Aorta (tissue), 5 donors: ENCODE measurements at regions not wholly inside any gene's neighbourhood (a gene's known extent, or its start where the extent isn't known, plus 50 kb on each side); places are given as distances from the start of the nearest gene placed in this dataset.
A peak's percentile ranks its signal among the peaks of the same experiment; 100 is the strongest.
"Not testable (repeated sequence)": the region's sequence is repeated elsewhere in the genome, so short reads cannot be mapped to it uniquely, and the experiment has no call there.

Experiments
- ATAC-seq: fragments of 200-7000 bp; cut with Tn5 transposase; one replicate; pipeline ENCODE4 v1.9.1; 2022; ENCODE audit warnings: moderate library complexity; ENCODE audit not compliant: low FRiP score
- DNase-seq, 2 donors: peaks; one replicate each; pipeline ENCODE4 v3.0.0-alpha.2; 2020
- H3K27ac ChIP-seq, 2 donors: one replicate each; pipeline ENCODE4 v1.5.1; 2013; ENCODE audit warnings: low read length in 2 of 2, mild to moderate bottlenecking in 2 of 2, moderate library complexity in 2 of 2, control low read depth in 1 of 2, inconsistent platforms in 1 of 2, low read depth in 1 of 2
- H3K27me3 ChIP-seq, 2 donors: one replicate each; pipeline ENCODE4 v1.6.1; 2013; ENCODE audit warnings: control low read depth in 1 of 2, low read length in 1 of 2, mild to moderate bottlenecking in 1 of 2, moderate library complexity in 1 of 2; ENCODE audit not compliant: insufficient read depth in 2 of 2, control insufficient read depth in 1 of 2
- H3K36me3 ChIP-seq, 2 donors: one replicate each; pipeline ENCODE4 v1.6.1; 2013; ENCODE audit warnings: control low read depth in 1 of 2, low read length in 1 of 2, mild to moderate bottlenecking in 1 of 2; ENCODE audit not compliant: insufficient read depth in 2 of 2, control insufficient read depth in 1 of 2
- H3K4me1 ChIP-seq, 2 donors: one replicate each; pipeline ENCODE4 v1.6.1; 2013; ENCODE audit warnings: low read length in 2 of 2, control low read depth in 1 of 2, mild to moderate bottlenecking in 1 of 2, moderate library complexity in 1 of 2; ENCODE audit not compliant: insufficient read depth in 2 of 2, control insufficient read depth in 1 of 2
- H3K4me3 ChIP-seq, 2 donors: one replicate each; pipeline ENCODE4 v1.5.1; 2013; ENCODE audit warnings: low read length in 2 of 2, control low read depth in 1 of 2, mild to moderate bottlenecking in 1 of 2
- H3K9me3 ChIP-seq: one replicate; pipeline ENCODE4 v1.6.1; 2013; ENCODE audit warnings: mild to moderate bottlenecking, low read length; ENCODE audit not compliant: control insufficient read depth
- WGBS, 2 donors: extraction: QIAGEN DNeasy Blood & Tissue Kit; methylation state at CpG; one replicate each; pipeline ENCODE4 v1.1.7; 2013; 5-methylcytosine and 5-hydroxymethylcytosine counted together
- intact Hi-C, 2 donors: fragments of 100-400 bp; cut with DNase I; formaldehyde crosslinking; loops; one replicate each; pipeline versions ENCODE4 v1.14.2 to v1.15.0; 2022
- donor health status: healthy with polysubstance abuse.
- donor health status: Bipolar disorder and iron deficiency.
- donor health status: DM: no; HTN: no; CAD: no.
- donor health status: DM: no; HTN: no; CAD: no.
- donor health status: DM: yes; HTN: yes; CAD: no.

DNA sequence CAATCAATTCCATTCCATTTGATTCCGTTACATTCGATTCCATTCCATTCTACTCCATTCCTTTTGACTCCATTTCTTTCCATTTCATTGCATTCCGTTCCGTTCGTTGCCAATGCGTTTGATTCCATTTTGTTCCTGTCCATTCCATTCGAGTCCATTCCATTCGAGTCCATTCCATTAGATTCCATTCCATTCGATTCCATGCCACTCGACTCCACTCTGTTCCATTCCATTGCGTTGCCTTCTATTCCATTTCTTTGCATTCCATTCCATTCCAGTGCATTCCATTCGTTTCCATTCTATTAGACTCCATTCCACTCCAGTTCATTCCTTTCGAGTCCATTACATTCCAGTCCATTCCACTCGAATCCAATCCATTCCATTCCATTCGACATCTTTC lies 2587.5 kb upstream of the TPTE start:
- Histone ChIP-seq H3K4me1 (no peaks in the 10 kb centered on the region), H3K4me3 (no peak overlapping the region), H3K9me3 (peaks cover 13% of the 10 kb centered on the region), H3K36me3 (no peaks in the 10 kb centered on the region), H3K27me3 (no peaks in the 10 kb centered on the region), H3K27ac (no peak overlapping the region)
- intact Hi-C loops = no loop called here
- no peak for ATAC-seq
- 67 to 70% methylated on average over 15 of the region's 15 CpGs for WGBS, 2 donors
- DNase-seq = no peak

- H3K27ac ChIP-seq, ATAC-seq, H3K4me3 ChIP-seq, DNase-seq, H3K4me1 ChIP-seq, intact Hi-C loops, H3K27me3 ChIP-seq, H3K36me3 ChIP-seq: not testable (repeated sequence)
- peaks cover 13% of the 10 kb centered on the region for H3K9me3 ChIP-seq
- 70 to 76% methylated on average over 13 of the region's 13 CpGs for WGBS, 2 donors
These were observed 2584.1 kb upstream of the TPTE start for GRCh38 chr21:7937297-7937696.

- H3K4me3 ChIP-seq, intact Hi-C loops, ATAC-seq, H3K36me3 ChIP-seq, DNase-seq, H3K27ac ChIP-seq, H3K4me1 ChIP-seq, H3K27me3 ChIP-seq: not testable (repeated sequence)
- 70% methylated on average over 9 of the region's 9 CpGs for WGBS, 2 donors
- peaks cover 12% of the 10 kb centered on the region for H3K9me3 ChIP-seq
These were observed 2583.2 kb upstream of the TPTE start for GRCh38 chr21:7938223-7938622.

DNA sequence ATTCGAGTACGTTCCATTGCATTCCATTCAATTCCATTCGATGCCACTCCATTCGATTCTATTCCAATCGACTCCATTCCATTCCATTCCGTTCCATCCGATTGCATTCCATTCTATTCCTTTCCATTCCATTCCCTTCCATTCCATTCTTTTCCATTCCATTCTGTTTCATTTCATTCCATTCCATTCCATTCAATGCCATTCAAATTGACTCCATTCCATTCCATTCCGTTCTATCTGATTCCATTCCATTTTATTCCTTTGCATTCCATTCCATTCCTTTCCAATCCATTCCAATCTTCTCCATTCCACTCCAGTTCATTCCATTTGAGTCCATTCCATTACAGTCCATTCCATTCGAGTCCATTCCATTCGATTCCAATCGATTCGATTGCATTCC lies 2580.0 kb upstream of the TPTE start:
- H3K4me3 ChIP-seq, DNase-seq, H3K27me3 ChIP-seq, H3K36me3 ChIP-seq, ATAC-seq, H3K4me1 ChIP-seq, intact Hi-C loops, H3K27ac ChIP-seq: not testable (repeated sequence)
- 72 to 78% methylated on average over 12 of the region's 12 CpGs for WGBS, 2 donors
- H3K9me3 ChIP-seq = peaks cover 15% of the 10 kb centered on the region

GRCh38 chr21:7942219-7942618 lies 2579.2 kb upstream of the TPTE start:
- H3K36me3 ChIP-seq, ATAC-seq, H3K27ac ChIP-seq, intact Hi-C loops, H3K4me1 ChIP-seq, DNase-seq, H3K27me3 ChIP-seq, H3K4me3 ChIP-seq: not testable (repeated sequence)
- 65 to 76% methylated on average over 15 of the region's 15 CpGs for WGBS, 2 donors
- peaks cover 21% of the 10 kb centered on the region for H3K9me3 ChIP-seq

DNA sequence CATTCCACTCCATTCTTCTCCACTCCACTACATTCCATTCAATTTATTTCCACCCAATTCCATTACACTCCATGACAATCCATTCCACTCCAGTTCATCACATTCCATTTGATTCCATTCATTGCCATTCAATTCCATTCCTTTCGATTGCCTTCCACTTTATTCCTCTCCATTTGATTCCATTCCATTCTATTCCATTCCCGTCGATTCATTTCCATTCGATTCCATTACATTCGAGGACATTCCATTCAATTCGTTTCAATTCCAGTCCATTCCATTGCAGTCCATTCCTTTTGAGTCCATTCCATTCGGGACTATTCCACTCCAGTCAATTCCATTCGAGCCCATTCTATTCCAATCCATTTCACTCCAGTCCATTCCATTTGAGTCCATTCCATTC lies 2577.8 kb upstream of the TPTE start:
- intact Hi-C loops, H3K4me3 ChIP-seq, DNase-seq, H3K27me3 ChIP-seq, H3K4me1 ChIP-seq, ATAC-seq, H3K36me3 ChIP-seq, H3K27ac ChIP-seq: not testable (repeated sequence)
- 71 to 72% methylated on average over 8 of the region's 8 CpGs for WGBS, 2 donors
- H3K9me3 ChIP-seq = peaks cover 25% of the 10 kb centered on the region

- H3K27ac ChIP-seq = no peak overlapping the region
- H3K36me3 ChIP-seq = no peaks in the 10 kb centered on the region
- 52 to 57% methylated on average over 4 of the region's 4 CpGs for WGBS, 2 donors
- DNase-seq = no peak
- intact Hi-C loops = no loop called here
- no peaks in the 10 kb centered on the region for H3K4me1 ChIP-seq
- peaks cover 36% of the 10 kb centered on the region for H3K9me3 ChIP-seq
- H3K27me3 ChIP-seq = no peaks in the 10 kb centered on the region
- H3K4me3 ChIP-seq = no peak overlapping the region
- peak; percentile 0 for ATAC-seq
These were observed 2574.0 kb upstream of the TPTE start for GRCh38 chr21:7947422-7947821.

- ATAC-seq, H3K27me3 ChIP-seq, intact Hi-C loops, H3K4me3 ChIP-seq, H3K27ac ChIP-seq, H3K36me3 ChIP-seq, DNase-seq, H3K4me1 ChIP-seq: not testable (repeated sequence)
- WGBS, 2 donors = 69 to 72% methylated on average over 7 of the region's 7 CpGs
- H3K9me3 ChIP-seq = peaks cover 41% of the 10 kb centered on the region
These were observed 2572.7 kb upstream of the TPTE start for GRCh38 chr21:7948727-7949126.

DNA sequence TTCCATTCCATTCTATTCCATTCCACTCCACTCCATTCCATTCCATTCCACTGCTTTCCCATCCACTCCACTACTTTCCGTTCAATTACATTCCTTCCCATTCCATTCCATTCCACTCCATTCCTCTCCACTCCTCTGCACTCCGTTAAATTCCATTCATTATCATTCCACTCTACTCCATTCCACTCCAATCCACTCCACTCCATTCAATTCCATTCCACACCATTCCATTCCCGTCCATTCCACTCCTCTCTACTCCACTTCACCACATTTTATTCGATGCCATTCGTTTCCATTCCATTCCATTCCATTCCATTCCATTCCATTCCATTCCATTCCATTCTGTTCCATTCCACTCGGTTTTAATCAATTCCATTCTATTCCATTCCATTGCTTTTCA lies 2571.5 kb upstream of the TPTE start:
- not testable (repeated sequence) for H3K4me1 ChIP-seq, DNase-seq, H3K36me3 ChIP-seq, ATAC-seq, H3K4me3 ChIP-seq, H3K27ac ChIP-seq, H3K27me3 ChIP-seq
- H3K9me3 ChIP-seq = peaks cover 43% of the 10 kb centered on the region
- WGBS, 2 donors = 40 to 49% methylated on average over 6 of the region's 6 CpGs
- intact Hi-C loops = loop anchor here in 1 of 2 donors (1.0 kb wide), 1 partner anchor 8 kb away; no protein-coding TSS in a partner anchor
